ENCODE measurements at regions not wholly inside any gene's neighbourhood (a gene's known extent, or its start where the extent isn't known, plus 50 kb on each side); places are given as distances from the start of the nearest gene placed in this dataset.

- TF ChIP-seq BCL11A (IDR thresholded peaks at IDR 0.05; ENCODE audit: low read depth in 2 of 2, low read length in 2 of 2) (no peak), CTCF (IDR thresholded peaks at IDR 0.05; ENCODE audit: control extremely low read depth in 1 of 3, insufficient read depth in 1 of 3, low read depth in 1 of 3, low read length in 3 of 3) (no peak)
These were observed 55.7 kb upstream of the BOD1 start for GRCh38 chr5:173672166-173672565.
